ENCODE measurements at regions not wholly inside any gene's neighbourhood (a gene's known extent, or its start where the extent isn't known, plus 50 kb on each side); places are given as distances from the start of the nearest gene placed in this dataset.

DNA sequence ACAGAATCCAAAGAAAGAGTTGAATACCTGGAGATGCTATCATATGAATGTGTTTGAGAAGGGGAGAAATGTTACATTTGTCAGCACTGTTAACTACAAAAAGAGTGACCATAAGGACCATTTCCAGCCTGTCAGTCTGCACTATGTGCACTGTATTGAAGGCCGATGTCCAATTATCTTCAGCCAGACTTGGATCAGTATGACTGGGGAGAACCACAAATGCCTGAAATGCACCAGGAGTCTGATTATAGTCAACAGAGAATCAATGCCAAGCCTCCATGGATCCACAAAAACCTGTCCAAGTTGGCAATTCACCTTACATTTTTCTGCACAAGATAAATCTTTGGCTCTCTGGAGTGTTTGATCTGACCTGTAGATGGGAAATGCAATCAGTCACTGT lies 697.5 kb upstream of the SGCG start:
- Histone ChIP-seq H3K36me3 (ENCODE audit: control insufficient read depth, insufficient read depth, low read length) (no peaks in the 10 kb centered on the region), H3K4me3 (ENCODE audit: low read depth in 2 of 2, low read length in 2 of 2) (no peak overlapping the region), H3K4me1 (ENCODE audit: control insufficient read depth, insufficient read depth, low read length) (no peaks in the 10 kb centered on the region), H3K27ac (ENCODE audit: low read length) (no peak overlapping the region), H3K27me3 (ENCODE audit: control insufficient read depth, insufficient read depth, low read length) (no peaks in the 10 kb centered on the region), H3K9me3 (ENCODE audit: control insufficient read depth, insufficient read depth, low read depth, low read length) (no peaks in the 10 kb centered on the region)
- POLR2A ChIA-PET: no interaction called here
- no peak for ATAC-seq
- intact Hi-C loops (cut with micrococcal nuclease; ENCODE audit: unreplicated experiment): no loop called here
- TF ChIP-seq REST (IDR thresholded peaks at IDR 0.05; ENCODE audit: insufficient read depth in 1 of 2, low read depth in 2 of 2, low read length in 1 of 2): no peak
- no peak for TF ChIP-seq POLR2AphosphoS5 (IDR thresholded peaks at IDR 0.05; ENCODE audit: low read depth, low read length)
- CTCF ChIA-PET: no interaction called here
- BruUV-seq (replicated peaks): no TSS peak
- no peak for DNase-seq (ENCODE audit: low read depth, low spot score)
- in situ Hi-C loops (cut with HindIII; ENCODE audit: low pct_unique_long_range_greater_than_20kb, low sequenced_read_pairs): no loop called here

DNA sequence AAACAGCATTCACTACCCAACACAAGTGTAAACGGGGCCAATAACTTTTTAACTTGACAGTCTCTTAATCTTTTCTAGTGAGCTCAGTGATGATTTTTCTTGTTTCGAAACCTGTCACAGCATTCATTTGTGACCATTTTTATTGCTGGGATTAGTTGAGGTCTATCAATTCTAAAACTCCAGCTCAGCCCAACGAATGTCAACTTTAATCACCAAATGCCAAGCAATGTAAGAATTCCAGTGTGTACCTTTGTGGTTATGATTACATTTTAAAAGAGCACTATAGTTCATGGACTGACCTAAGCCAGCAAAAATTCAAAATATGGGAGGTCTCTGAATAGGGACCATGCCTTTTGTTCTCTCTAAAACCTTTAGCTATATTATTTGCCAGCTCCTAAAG lies 694.3 kb upstream of the SGCG start:
- ChIA-PET POLR2A (no interaction called here), CTCF (no interaction called here)
- DNase-seq (ENCODE audit: low read depth, low spot score): no peak
- ATAC-seq: no peak
- Histone ChIP-seq H3K4me3 (ENCODE audit: low read depth in 2 of 2, low read length in 2 of 2) (no peak overlapping the region), H3K27me3 (ENCODE audit: control insufficient read depth, insufficient read depth, low read length) (no peaks in the 10 kb centered on the region), H3K27ac (ENCODE audit: low read length) (no peak overlapping the region), H3K36me3 (ENCODE audit: control insufficient read depth, insufficient read depth, low read length) (no peaks in the 10 kb centered on the region), H3K9me3 (ENCODE audit: control insufficient read depth, insufficient read depth, low read depth, low read length) (no peaks in the 10 kb centered on the region), H3K4me1 (ENCODE audit: control insufficient read depth, insufficient read depth, low read length) (no peaks in the 10 kb centered on the region)
- BruUV-seq (replicated peaks): no TSS peak
- in situ Hi-C loops (cut with HindIII; ENCODE audit: low pct_unique_long_range_greater_than_20kb, low sequenced_read_pairs): no loop called here
- intact Hi-C loops (cut with micrococcal nuclease; ENCODE audit: unreplicated experiment): no loop called here
- TF ChIP-seq POLR2AphosphoS5 (IDR thresholded peaks at IDR 0.05; ENCODE audit: low read depth, low read length) (no peak), REST (IDR thresholded peaks at IDR 0.05; ENCODE audit: insufficient read depth in 1 of 2, low read depth in 2 of 2, low read length in 1 of 2) (no peak), TCF7L2 (IDR thresholded peaks at IDR 0.05; ENCODE audit: low read depth, low read length) (no peak), SIN3A (IDR thresholded peaks at IDR 0.05; ENCODE audit: borderline replicate concordance, insufficient read depth, low read depth, low read length) (no peak)
- TF ChIP-seq, protein P1, sequence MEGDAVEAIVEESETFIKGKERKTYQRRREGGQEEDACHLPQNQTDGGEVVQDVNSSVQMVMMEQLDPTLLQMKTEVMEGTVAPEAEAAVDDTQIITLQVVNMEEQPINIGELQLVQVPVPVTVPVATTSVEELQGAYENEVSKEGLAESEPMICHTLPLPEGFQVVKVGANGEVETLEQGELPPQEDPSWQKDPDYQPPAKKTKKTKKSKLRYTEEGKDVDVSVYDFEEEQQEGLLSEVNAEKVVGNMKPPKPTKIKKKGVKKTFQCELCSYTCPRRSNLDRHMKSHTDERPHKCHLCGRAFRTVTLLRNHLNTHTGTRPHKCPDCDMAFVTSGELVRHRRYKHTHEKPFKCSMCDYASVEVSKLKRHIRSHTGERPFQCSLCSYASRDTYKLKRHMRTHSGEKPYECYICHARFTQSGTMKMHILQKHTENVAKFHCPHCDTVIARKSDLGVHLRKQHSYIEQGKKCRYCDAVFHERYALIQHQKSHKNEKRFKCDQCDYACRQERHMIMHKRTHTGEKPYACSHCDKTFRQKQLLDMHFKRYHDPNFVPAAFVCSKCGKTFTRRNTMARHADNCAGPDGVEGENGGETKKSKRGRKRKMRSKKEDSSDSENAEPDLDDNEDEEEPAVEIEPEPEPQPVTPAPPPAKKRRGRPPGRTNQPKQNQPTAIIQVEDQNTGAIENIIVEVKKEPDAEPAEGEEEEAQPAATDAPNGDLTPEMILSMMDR (IDR thresholded peaks at IDR 0.05): no peak
